Right ventricle myocardium superior (tissue), 1 donor: ENCODE measurements at regions not wholly inside any gene's neighbourhood (a gene's known extent, or its start where the extent isn't known, plus 50 kb on each side); places are given as distances from the start of the nearest gene placed in this dataset.

Experiments
- ATAC-seq: fragments of 200-7000 bp; cut with Tn5 transposase; one replicate; pipeline ENCODE4 v1.9.1; 2020; ENCODE audit warnings: mild to moderate bottlenecking; ENCODE audit not compliant: poor library complexity
- DNase-seq: peaks from one replicate; pipeline ENCODE4 v3.0.0-alpha.2; 2020
- intact Hi-C: fragments of 100-400 bp; cut with DNase I; formaldehyde crosslinking; loops from one replicate; pipeline ENCODE4 v1.11.2; 2022
- donor health status: DM: no; HTN: yes; CAD: no; lungs with severe emphysema.

GRCh38 chr2:153068915-153069314, 350.5 kb downstream of the ARL6IP6 start:
- intact Hi-C loops: no loop called here
- DNase-seq (no peak), ATAC-seq (no peak)

DNA sequence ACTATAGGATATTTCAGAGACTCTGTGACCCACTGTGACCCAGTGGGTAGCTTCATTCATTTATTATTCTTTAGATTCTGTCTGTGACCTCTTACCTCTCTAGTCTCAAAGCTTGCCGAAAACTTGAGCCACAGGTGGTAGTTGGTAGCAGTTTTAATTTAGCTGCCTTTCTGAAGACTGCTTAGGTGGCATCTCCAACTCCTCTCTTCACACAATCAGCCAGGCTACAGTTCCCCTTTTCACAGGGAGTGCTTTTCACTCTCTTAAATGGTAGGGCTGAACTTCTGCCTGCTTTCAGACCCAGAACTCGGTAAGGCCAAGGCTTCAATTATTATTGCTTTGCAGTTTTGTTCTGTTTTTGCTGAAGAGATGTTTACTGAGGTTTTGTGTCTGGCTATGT, 349.6 kb downstream of the ARL6IP6 start:
- ATAC-seq (no peak), DNase-seq (no peak)
- intact Hi-C loops: no loop called here

DNA sequence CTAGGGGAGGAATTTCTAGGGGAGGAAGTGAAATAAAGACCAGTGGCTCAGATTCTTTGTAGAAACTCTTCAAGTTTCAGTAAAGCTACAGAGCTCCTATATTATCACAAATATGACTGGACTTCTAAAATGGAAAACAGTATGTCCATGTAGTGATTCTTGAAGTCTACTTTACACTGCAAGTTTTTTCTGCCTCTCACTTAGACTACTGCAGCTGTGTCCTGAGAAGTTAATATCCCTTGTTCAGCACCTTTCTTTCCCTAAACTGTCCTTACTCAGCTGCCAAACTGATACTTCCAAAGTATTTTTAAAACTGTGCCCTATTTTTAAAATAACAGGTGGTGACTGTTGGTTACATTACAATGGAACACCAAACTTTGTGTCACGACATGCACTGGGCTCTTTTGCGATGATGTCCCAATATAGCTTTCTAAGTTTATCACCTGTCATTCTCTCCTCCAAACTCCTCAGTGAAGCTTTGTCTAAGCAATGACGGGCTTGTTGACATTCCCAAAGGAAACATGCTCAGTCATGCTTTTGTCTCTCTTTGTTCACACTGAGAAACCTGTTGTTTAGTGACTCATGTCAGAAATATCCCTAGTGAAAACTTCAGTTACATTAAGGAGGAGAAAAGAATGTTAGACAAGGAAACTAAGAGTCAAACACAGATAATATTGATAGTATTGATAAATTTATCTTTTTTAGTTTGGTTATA, 341.1 kb downstream of the ARL6IP6 start:
- no peak for ATAC-seq
- intact Hi-C loops: no loop called here
- DNase-seq: no peak

- intact Hi-C loops: no loop called here
- DNase-seq (no peak), ATAC-seq (no peak)
Measured at GRCh38 chr2:153057743-153058142, 339.3 kb downstream of the ARL6IP6 start.

DNA sequence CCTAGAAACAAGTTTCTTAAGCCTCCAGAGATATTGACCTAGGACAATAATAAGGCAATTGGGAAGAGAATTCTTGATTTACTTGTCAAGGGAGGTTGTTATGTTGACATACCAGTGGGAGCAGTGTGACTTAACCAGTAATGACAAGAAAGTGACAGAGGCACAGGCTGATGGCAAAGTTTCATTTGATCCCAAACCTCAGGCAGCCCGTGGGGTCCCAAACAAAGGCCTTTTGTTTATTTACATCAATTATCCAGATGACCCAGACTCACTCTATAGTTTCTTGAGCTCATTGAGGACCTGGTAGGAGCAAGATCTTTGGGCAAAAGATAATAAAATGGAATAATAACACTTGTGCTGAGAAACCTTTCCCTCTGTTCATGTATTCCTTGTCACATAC, 336.8 kb downstream of the ARL6IP6 start:
- no peak for ATAC-seq
- intact Hi-C loops: no loop called here
- DNase-seq: no peak

GRCh38 chr2:153052807-153053559, 334.6 kb downstream of the ARL6IP6 start:
- intact Hi-C loops: no loop called here
- ATAC-seq (no peak), DNase-seq (no peak)

- no peak for DNase-seq
- no peak for ATAC-seq
- intact Hi-C loops: no loop called here
Measured at GRCh38 chr2:153047220-153047619, 328.8 kb downstream of the ARL6IP6 start.

- intact Hi-C loops: no loop called here
- DNase-seq (no peak), ATAC-seq (no peak)
Measured at GRCh38 chr2:153043385-153043784, 325.0 kb downstream of the ARL6IP6 start.

DNA sequence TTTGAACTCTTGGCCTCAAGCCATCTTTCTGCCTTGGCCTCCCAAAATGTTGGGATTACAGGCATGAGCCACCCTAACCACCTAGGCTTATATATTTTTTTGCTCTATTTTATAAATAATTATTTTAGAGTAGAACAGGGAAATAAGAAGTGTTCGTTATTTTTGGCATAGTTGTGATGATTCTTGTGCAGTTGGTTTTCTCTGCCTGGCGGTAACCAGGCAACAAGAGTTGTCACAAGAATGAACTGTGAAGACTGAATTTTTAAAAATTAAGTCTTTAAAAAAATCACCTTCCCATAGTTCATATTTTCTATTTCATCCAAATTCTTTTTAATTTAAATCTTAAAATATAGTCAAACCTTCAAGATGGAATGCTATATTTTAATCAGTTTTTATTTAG, 310.2 kb downstream of the ARL6IP6 start:
- DNase-seq (no peak), ATAC-seq (no peak)
- intact Hi-C loops: no loop called here

DNA sequence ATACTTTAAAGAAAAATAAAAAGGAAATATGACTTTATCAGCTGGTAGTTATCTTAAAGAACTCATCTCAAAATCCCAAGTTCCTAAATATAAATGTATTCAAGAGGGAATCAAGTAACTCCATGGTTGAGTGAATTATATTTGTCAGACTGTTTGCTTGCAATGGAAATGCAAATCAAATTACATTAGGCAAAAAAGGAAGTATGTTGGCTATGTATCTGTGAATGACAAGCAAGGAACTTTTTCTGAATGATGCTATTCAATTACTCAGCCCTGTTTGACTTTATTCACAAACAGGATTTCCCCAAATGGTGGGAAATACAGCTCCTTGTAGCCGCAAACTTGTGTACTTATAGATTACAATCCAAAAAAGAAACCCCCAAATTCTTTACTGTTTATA, 309.1 kb downstream of the ARL6IP6 start:
- no peak for DNase-seq
- ATAC-seq: no peak
- intact Hi-C loops: no loop called here

DNA sequence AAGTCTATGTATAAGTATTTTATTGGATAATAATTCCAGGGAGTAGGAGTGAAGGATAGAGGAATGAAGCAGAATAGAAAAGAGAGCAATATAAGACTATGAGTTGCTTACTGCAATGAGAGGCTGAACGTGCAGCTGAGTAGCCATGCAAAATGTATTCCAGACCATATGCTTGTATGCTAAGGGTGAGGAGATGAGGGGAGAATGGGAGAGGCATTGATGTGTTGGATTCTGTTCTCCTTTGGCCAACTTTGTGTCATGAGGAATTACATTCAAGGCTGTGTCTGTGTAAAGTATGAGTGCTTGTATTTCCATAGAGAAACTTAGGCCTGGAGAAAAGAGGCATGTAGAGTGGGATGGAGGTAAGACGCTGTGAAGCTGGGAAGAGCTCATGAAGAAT, 301.8 kb downstream of the ARL6IP6 start:
- intact Hi-C loops: no loop called here
- DNase-seq: no peak
- no peak for ATAC-seq

GRCh38 chr2:153005071-153005730, 286.8 kb downstream of the ARL6IP6 start:
- ATAC-seq (no peak), DNase-seq (no peak)
- intact Hi-C loops: no loop called here

DNA sequence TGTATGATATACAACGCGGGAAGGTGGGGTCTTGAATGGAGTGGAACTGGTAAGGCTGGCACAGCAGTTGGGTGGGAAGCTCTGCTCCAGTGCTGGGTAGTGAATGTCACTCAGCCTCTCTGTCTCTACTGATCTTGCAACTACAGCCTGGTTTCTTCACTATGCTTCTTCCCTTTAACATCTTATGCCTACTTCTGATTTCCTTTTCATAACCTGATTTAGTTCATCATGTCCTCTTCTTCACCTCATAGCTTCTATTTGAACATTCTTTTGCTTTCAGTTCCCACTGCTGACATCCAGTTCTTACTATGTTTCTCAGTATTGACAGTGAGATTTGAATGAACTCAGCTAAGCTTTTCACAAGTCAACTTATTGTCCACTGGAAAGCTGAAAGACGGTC, 286.2 kb downstream of the ARL6IP6 start:
- no peak for ATAC-seq
- no peak for DNase-seq
- intact Hi-C loops: no loop called here

GRCh38 chr2:152974146-152974545, 255.7 kb downstream of the ARL6IP6 start:
- no peak for DNase-seq
- intact Hi-C loops: no loop called here
- no peak for ATAC-seq

DNA sequence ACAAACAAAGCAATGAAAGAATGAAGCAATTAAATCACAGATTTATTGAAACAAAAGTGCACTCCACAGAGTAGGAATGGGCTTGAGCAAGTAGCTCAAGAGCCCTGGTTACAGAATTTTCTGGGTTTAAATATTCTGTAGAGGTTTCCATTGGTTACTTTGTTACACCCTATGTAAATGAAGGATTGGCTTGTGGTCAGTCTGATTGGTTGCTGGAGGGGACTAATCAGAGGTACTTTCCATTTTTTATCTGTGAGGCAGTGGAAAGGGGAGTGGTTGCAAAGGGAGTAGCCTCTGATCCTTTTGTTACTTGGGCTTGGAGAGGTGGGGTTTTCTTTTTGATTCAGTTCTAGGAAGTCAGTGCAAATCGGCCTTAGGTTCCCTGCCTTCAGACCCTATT, 253.3 kb downstream of the ARL6IP6 start:
- intact Hi-C loops: no loop called here
- DNase-seq: no peak
- ATAC-seq: no peak

GRCh38 chr2:152962446-152962845, 244.0 kb downstream of the ARL6IP6 start:
- no peak for ATAC-seq

DNA sequence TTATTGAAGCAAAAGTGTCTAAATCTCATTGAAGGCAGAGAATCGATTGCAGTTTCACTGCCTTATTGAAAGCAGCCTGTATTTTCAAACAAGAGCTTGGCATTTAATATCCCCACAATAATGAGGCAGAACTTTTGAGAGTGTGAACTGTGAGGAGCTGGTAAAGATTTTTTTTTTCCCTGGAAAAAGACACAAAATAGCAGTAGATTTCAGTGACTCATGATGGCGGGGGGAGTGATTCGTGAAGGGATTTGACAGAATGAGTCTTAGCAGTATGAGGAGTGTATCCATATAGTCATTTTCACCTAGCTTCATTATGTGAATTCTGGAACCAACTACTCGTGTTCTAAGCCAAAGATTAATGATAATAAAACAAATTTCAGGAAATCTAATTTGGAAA, 242.9 kb downstream of the ARL6IP6 start:
- DNase-seq (no peak), ATAC-seq (no peak)
- intact Hi-C loops: no loop called here

More at GRCh38 chr2:152962446-152962845, 244.0 kb downstream of the ARL6IP6 start:
- no peak for DNase-seq
- intact Hi-C loops: no loop called here

DNA sequence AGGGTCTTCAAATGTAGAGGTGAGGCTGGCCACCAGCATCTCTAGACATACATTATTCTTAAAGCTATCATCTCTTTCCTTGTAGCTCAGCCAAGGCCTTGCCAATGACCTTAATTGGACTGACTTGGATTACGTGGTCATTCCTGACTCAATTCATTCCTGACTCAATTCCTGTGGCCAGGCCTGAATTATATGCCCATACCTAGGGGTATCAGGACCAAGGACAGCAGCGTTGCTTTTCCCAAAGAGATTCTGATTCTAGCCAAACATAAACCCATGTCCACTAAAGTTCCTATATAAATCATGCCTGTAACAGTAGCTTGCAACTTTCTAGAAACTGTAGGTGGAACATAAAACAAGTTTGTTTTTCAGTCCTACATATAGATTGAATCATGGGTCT, 231.7 kb downstream of the ARL6IP6 start:
- DNase-seq (no peak), ATAC-seq (no peak)
- intact Hi-C loops: no loop called here

DNA sequence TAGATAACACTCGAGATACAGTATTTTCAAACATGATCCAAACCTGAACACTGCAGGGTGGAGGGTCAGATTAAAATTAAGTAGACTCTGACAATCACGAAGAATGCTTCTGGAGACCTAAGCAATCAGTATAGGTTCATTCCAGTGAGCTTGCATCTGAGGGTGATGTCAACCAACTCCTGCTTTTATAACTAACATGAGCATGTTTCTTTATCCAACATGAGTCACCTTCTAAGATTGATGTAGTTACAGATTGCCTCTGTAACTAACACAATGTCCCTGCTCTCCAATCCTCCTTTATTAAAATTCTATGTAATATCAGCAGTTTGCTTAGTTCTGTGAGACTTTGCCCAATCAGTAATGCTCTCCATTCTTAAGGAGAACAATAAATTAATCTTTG, 225.7 kb downstream of the ARL6IP6 start:
- intact Hi-C loops: no loop called here
- ATAC-seq: no peak

GRCh38 chr2:152942940-152943440, 224.6 kb downstream of the ARL6IP6 start:
- intact Hi-C loops: no loop called here
- ATAC-seq (no peak), DNase-seq (no peak)

More for the DNA sequence above, 225.7 kb downstream of the ARL6IP6 start:
- DNase-seq: no peak
